ENCODE measurements at regions not wholly inside any gene's neighbourhood (a gene's known extent, or its start where the extent isn't known, plus 50 kb on each side); places are given as distances from the start of the nearest gene placed in this dataset.

- intact Hi-C loops (cut with DNase I; ENCODE audit: low total_unique reads): no loop called here
- H3K27me3 ChIP-seq: no peaks in the 10 kb centered on the region
- H3K9me3 ChIP-seq: no peaks in the 10 kb centered on the region
- no peaks in the 10 kb centered on the region for H3K4me1 ChIP-seq
- no peak overlapping the region for H3K4me3 ChIP-seq
- H3K36me3 ChIP-seq: no peaks in the 10 kb centered on the region
- no peak for DNase-seq
- no peak overlapping the region for H3K27ac ChIP-seq
- TF ChIP-seq CTCF (IDR thresholded peaks at IDR 0.05): no peak
These were observed 651.3 kb downstream of the TECRL start for GRCh38 chr4:63757929-63758328.

- Histone ChIP-seq H3K27me3 (no peaks in the 10 kb centered on the region), H3K27ac (no peak overlapping the region), H3K4me1 (no peaks in the 10 kb centered on the region), H3K36me3 (no peaks in the 10 kb centered on the region), H3K4me3 (no peak overlapping the region), H3K9me3 (no peaks in the 10 kb centered on the region)
- DNase-seq: no peak
- TF ChIP-seq CTCF (IDR thresholded peaks at IDR 0.05): no peak
- intact Hi-C loops (cut with DNase I; ENCODE audit: low total_unique reads): no loop called here
These were observed 666.4 kb downstream of the TECRL start for GRCh38 chr4:63742882-63743281.

GRCh38 chr4:63729519-63729918, 679.7 kb downstream of the TECRL start:
- intact Hi-C loops (cut with DNase I; ENCODE audit: low total_unique reads): no loop called here
- no peak for TF ChIP-seq CTCF (IDR thresholded peaks at IDR 0.05)

GRCh38 chr4:63728480-63729177, 680.6 kb downstream of the TECRL start:
- TF ChIP-seq CTCF (IDR thresholded peaks at IDR 0.05): no peak
- no peak for DNase-seq
- H3K27me3 ChIP-seq: no peaks in the 10 kb centered on the region
- no peak overlapping the region for H3K27ac ChIP-seq
- H3K4me1 ChIP-seq: no peaks in the 10 kb centered on the region
- intact Hi-C loops (cut with DNase I; ENCODE audit: low total_unique reads): no loop called here
- no peak overlapping the region for H3K4me3 ChIP-seq
- no peaks in the 10 kb centered on the region for H3K9me3 ChIP-seq
- no peaks in the 10 kb centered on the region for H3K36me3 ChIP-seq

More at GRCh38 chr4:63729519-63729918, 679.7 kb downstream of the TECRL start:
- Histone ChIP-seq H3K27ac (no peak overlapping the region), H3K4me1 (no peaks in the 10 kb centered on the region), H3K36me3 (no peaks in the 10 kb centered on the region), H3K9me3 (no peaks in the 10 kb centered on the region), H3K27me3 (no peaks in the 10 kb centered on the region), H3K4me3 (no peak overlapping the region)
- DNase-seq: no peak

GRCh38 chr4:63717384-63717783, 691.9 kb downstream of the TECRL start:
- DNase-seq: no peak

More at GRCh38 chr4:63717384-63717783, 691.9 kb downstream of the TECRL start:
- no peaks in the 10 kb centered on the region for H3K36me3 ChIP-seq
- H3K27me3 ChIP-seq: no peaks in the 10 kb centered on the region
- no peaks in the 10 kb centered on the region for H3K4me1 ChIP-seq
- TF ChIP-seq CTCF (IDR thresholded peaks at IDR 0.05): no peak
- intact Hi-C loops (cut with DNase I; ENCODE audit: low total_unique reads): no loop called here
- no peak overlapping the region for H3K4me3 ChIP-seq
- no peaks in the 10 kb centered on the region for H3K9me3 ChIP-seq
- no peak overlapping the region for H3K27ac ChIP-seq

All from tibial artery (tissue), 4 donors.